Mammary epithelial cell (primary cell): ENCODE measurements at regions not wholly inside any gene's neighbourhood (a gene's known extent, or its start where the extent isn't known, plus 50 kb on each side); places are given as distances from the start of the nearest gene placed in this dataset.

Experiments used
- EZH2 ChIP-seq: IDR thresholded peaks from 2 replicates; pipeline ENCODE4 v1.6.1; 2012; ENCODE audit warnings: low read length, inconsistent platforms, borderline replicate concordance
- TF ChIP-seq, protein P1 (sequence below), 2 donors: IDR thresholded peaks in 1 of 2; conservative IDR thresholded peaks in 1 of 2; 2 replicates each; pipeline ENCODE4 v1.5.1; 2011 to 2012; ENCODE audit warnings: inconsistent platforms in 2 of 2, low read length in 2 of 2, mild to moderate bottlenecking in 2 of 2, control low read depth in 1 of 2, low read depth in 1 of 2; ENCODE audit not compliant: insufficient read depth in 1 of 2; ENCODE audit errors: extremely low read depth in 1 of 2

DNA sequence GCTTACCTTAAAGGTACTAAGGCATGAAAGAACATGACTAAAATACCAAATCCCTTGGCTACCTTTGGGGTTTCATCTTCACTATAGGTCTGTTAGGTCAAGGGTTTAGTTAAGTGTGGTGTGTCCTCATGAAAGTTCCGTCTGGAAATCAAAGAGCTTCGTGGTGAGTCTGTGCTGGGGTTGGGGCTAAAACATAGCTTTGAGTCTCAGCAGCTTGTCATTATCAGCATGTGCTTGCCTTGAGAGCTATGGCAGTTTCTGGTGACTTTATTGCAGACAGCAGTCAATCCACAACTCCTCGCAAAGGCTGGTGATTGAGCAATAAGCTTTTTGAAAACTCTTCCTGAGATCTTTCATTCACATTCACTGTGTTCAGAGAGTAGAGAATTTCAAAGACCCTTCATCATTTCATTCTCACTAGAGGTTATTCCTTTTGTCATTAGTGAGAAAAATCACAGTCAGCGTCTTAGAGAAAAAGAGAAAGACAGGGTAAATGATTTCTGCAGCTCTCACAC, 53.2 kb upstream of the CCDC6 start:
- TF ChIP-seq, protein P1, sequence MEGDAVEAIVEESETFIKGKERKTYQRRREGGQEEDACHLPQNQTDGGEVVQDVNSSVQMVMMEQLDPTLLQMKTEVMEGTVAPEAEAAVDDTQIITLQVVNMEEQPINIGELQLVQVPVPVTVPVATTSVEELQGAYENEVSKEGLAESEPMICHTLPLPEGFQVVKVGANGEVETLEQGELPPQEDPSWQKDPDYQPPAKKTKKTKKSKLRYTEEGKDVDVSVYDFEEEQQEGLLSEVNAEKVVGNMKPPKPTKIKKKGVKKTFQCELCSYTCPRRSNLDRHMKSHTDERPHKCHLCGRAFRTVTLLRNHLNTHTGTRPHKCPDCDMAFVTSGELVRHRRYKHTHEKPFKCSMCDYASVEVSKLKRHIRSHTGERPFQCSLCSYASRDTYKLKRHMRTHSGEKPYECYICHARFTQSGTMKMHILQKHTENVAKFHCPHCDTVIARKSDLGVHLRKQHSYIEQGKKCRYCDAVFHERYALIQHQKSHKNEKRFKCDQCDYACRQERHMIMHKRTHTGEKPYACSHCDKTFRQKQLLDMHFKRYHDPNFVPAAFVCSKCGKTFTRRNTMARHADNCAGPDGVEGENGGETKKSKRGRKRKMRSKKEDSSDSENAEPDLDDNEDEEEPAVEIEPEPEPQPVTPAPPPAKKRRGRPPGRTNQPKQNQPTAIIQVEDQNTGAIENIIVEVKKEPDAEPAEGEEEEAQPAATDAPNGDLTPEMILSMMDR (conservative IDR thresholded peaks at IDR 0.05 in 1 of 2, IDR thresholded peaks at IDR 0.05 in 1 of 2; ENCODE audit: extremely low read depth in 1 of 2, insufficient read depth in 1 of 2, low read depth in 1 of 2, low read length in 2 of 2): no peak
- TF ChIP-seq EZH2: no peak
